Naive thymus-derived CD4-positive, alpha-beta T cell (primary cell): ENCODE measurements at regions not wholly inside any gene's neighbourhood (a gene's known extent, or its start where the extent isn't known, plus 50 kb on each side); places are given as distances from the start of the nearest gene placed in this dataset.

Experiments used
- ATAC-seq: fragments of 150-1000 bp; cut with Tn5 transposase; 2 replicates; pipeline ENCODE4 v1.10.0; 2021; ENCODE audit warnings: mild to moderate bottlenecking, moderate library complexity
- CTCF ChIA-PET: fragments of 350-600 bp; sonication (Branson Sonifier 250); formaldehyde crosslinking; loops from one replicate; lab custom pipeline; 2021; ENCODE audit warnings: antibody characterized with exemption; lab: Charles Lee
- POLR2A ChIA-PET: fragments of 350-600 bp; sonication (Branson Sonifier 250); formaldehyde crosslinking; loops from one replicate; lab custom pipeline; 2021; ENCODE audit warnings: antibody characterized with exemption, inconsistent platforms; lab: Charles Lee
- DNase-seq, 9 donors: peaks; one replicate each; pipeline versions ENCODE4 v3.0.0 to v3.0.0-alpha.2; 2020 to 2022; ENCODE audit warnings: mixed read lengths in 1 of 9
- H3K27ac ChIP-seq: one replicate; pipeline ENCODE4 v1.7.0; 2013; ENCODE audit warnings: mild to moderate bottlenecking, low read depth, low read length, moderate library complexity
- H3K27me3 ChIP-seq, 2 donors: one replicate each; pipeline ENCODE4 v1.7.0; 2013; ENCODE audit warnings: low read length in 2 of 2, mild to moderate bottlenecking in 2 of 2, moderate library complexity in 2 of 2; ENCODE audit not compliant: control insufficient read depth in 2 of 2, insufficient read depth in 2 of 2
- H3K36me3 ChIP-seq, 3 experiments: 1 replicate in 2 of 3; 2 replicates in 1 of 3; pipeline ENCODE4 v1.7.0; 2013; ENCODE audit warnings: low read length in 3 of 3, mild to moderate bottlenecking in 3 of 3, moderate library complexity in 1 of 3; ENCODE audit not compliant: insufficient read depth in 3 of 3, control insufficient read depth in 2 of 3
- H3K4me1 ChIP-seq, 2 donors: one replicate each; pipeline ENCODE4 v1.7.0; 2013; ENCODE audit warnings: low read length in 2 of 2, mild to moderate bottlenecking in 2 of 2, moderate library complexity in 1 of 2; ENCODE audit not compliant: control insufficient read depth in 2 of 2, insufficient read depth in 2 of 2
- H3K4me3 ChIP-seq: 2 replicates; pipeline ENCODE4 v1.7.0; 2013; ENCODE audit warnings: mild to moderate bottlenecking, low read length
- H3K9me3 ChIP-seq, 3 experiments: 1 replicate in 2 of 3; 2 replicates in 1 of 3; pipeline ENCODE4 v1.7.0; 2013; ENCODE audit warnings: low read length in 3 of 3; ENCODE audit not compliant: control insufficient read depth in 2 of 3
- H3K27ac Mint-ChIP-seq, 9 donors: one replicate each; pipeline ENCODE4 v1.8.0; 2020 to 2022; ENCODE audit warnings: mixed read lengths in 9 of 9, mild to moderate bottlenecking in 8 of 9, moderate library complexity in 5 of 9, inconsistent platforms in 2 of 9
- H3K27me3 Mint-ChIP-seq, 5 donors: one replicate each; pipeline ENCODE4 v1.8.0; 2021 to 2022; ENCODE audit warnings: mixed read lengths in 5 of 5, mild to moderate bottlenecking in 1 of 5
- H3K36me3 Mint-ChIP-seq, 5 donors: one replicate each; pipeline ENCODE4 v1.8.0; 2020 to 2022; ENCODE audit warnings: mixed read lengths in 5 of 5, mild to moderate bottlenecking in 3 of 5, inconsistent platforms in 1 of 5
- H3K4me1 Mint-ChIP-seq, 7 donors: one replicate each; pipeline ENCODE4 v1.8.0; 2020 to 2022; ENCODE audit warnings: mixed read lengths in 7 of 7, mild to moderate bottlenecking in 3 of 7, inconsistent platforms in 1 of 7
- H3K4me3 Mint-ChIP-seq, 10 donors: one replicate each; pipeline ENCODE4 v1.8.0; 2020 to 2022; ENCODE audit warnings: mild to moderate bottlenecking in 10 of 10, mixed read lengths in 10 of 10, moderate library complexity in 6 of 10, inconsistent platforms in 2 of 10
- H3K9me3 Mint-ChIP-seq, 11 donors: one replicate each; pipeline ENCODE4 v1.8.0; 2020 to 2022; ENCODE audit warnings: mixed read lengths in 11 of 11, mild to moderate bottlenecking in 4 of 11, inconsistent platforms in 1 of 11, moderate library complexity in 1 of 11
- intact Hi-C, 2 donors: fragments of 100-400 bp; cut with micrococcal nuclease; formaldehyde crosslinking; loops; one replicate each; pipeline ENCODE4 v1.15.1; 2023

DNA sequence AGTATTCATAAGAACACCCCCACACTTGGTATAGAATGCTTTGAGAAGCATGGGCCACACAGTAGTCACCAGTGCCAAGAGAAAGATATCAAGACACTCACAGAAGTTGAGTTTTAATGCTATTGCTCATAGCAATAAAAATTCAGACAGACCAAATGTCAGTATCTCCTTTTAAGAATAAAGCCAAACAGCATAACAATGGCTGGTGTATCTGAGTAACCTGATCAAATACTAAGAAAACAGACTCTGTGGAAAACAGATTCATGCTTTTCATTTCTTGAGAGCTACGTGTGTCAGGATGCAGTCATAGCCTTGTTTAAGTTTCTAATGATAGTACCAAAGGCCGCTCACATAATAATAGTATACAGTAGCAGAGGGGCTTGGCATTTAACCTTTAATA, 778.5 kb downstream of the MECOM start:
- H3K4me3 ChIP-seq: no peak overlapping the region
- POLR2A ChIA-PET: no interaction called here
- H3K36me3 ChIP-seq: no peaks in the 10 kb centered on the region
- H3K27me3 ChIP-seq: no peaks in the 10 kb centered on the region
- no peaks in the 10 kb centered on the region for H3K4me1 ChIP-seq
- no peaks in the 10 kb centered on the region for H3K9me3 ChIP-seq
- ATAC-seq: no peak
- H3K27ac ChIP-seq: no peak overlapping the region
- CTCF ChIA-PET: no interaction called here
- Mint-ChIP-seq H3K4me1 (no peaks in the 10 kb centered on the region), H3K36me3 (no peaks in the 10 kb centered on the region), H3K4me3 (no peak overlapping the region), H3K27me3 (no peaks in the 10 kb centered on the region), H3K9me3 (no peaks in the 10 kb centered on the region), H3K27ac (no peak overlapping the region)
- intact Hi-C loops: no loop called here
- DNase-seq: no peak

DNA sequence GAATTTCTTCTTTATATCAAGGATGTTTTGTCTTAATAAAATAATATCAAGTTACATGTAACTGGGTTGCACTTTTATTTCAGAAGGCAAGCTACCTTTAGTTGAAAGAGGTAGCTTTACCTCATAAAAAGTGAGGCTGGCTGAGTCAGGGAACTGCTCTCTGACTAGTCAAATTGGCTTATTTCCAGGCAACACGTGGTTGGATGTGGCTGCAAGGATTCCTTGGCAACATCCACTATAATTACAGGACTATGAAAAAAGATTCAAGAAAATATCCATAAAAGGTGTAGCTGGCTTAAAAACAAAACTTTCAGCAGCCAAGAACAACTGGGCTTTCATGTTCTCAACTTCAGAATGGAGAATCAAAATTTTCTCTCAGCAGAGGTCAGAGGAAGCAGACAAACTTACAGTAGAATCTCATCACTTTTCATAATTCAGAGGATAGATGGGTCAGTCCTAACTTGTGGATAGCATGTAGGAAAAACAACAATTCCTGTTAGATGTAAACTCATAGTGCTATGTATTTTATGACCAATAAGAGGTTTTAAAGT, 779.1 kb downstream of the MECOM start:
- H3K4me3 ChIP-seq: no peak overlapping the region
- no peaks in the 10 kb centered on the region for H3K9me3 ChIP-seq
- Mint-ChIP-seq H3K4me1 (no peaks in the 10 kb centered on the region), H3K4me3 (no peak overlapping the region), H3K36me3 (no peaks in the 10 kb centered on the region), H3K27ac (no peak overlapping the region), H3K9me3 (no peaks in the 10 kb centered on the region), H3K27me3 (no peaks in the 10 kb centered on the region)
- ATAC-seq (no peak), DNase-seq (no peak)
- H3K27me3 ChIP-seq: no peaks in the 10 kb centered on the region
- H3K4me1 ChIP-seq: no peaks in the 10 kb centered on the region
- no peaks in the 10 kb centered on the region for H3K36me3 ChIP-seq
- ChIA-PET CTCF (no interaction called here), POLR2A (interaction anchor here (0.5 kb wide), 1 partner anchor 956 kb away, joined by 3 read pairs; no protein-coding TSS in a partner anchor)
- intact Hi-C loops: no loop called here
- H3K27ac ChIP-seq: no peak overlapping the region

DNA sequence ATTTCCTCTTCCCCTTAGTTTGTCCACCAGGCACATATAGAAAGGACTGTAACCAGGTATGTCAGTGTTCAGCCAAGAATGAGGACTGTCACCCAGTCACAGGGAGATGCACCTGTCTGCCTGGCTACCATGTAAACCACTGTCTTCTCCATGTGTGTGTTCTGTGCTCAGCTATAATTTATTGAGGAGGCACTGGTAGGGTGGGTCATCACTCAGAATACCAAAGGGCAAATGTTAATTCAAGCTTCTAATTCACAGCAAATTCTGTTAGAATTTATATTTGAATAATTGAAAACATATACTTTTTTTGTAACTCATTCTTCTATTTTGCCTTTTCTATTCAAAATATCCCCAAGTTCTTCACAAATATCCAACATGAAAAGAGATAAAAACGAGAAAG, 780.4 kb downstream of the MECOM start:
- Mint-ChIP-seq H3K36me3 (no peaks in the 10 kb centered on the region), H3K27me3 (no peaks in the 10 kb centered on the region), H3K4me3 (no peak overlapping the region), H3K9me3 (no peaks in the 10 kb centered on the region), H3K27ac (no peak overlapping the region), H3K4me1 (no peaks in the 10 kb centered on the region)
- Histone ChIP-seq H3K4me1 (no peaks in the 10 kb centered on the region), H3K36me3 (no peaks in the 10 kb centered on the region), H3K9me3 (no peaks in the 10 kb centered on the region), H3K4me3 (no peak overlapping the region), H3K27ac (no peak overlapping the region), H3K27me3 (no peaks in the 10 kb centered on the region)
- ATAC-seq (no peak), DNase-seq (no peak)
- ChIA-PET CTCF (no interaction called here), POLR2A (no interaction called here)
- intact Hi-C loops: no loop called here

DNA sequence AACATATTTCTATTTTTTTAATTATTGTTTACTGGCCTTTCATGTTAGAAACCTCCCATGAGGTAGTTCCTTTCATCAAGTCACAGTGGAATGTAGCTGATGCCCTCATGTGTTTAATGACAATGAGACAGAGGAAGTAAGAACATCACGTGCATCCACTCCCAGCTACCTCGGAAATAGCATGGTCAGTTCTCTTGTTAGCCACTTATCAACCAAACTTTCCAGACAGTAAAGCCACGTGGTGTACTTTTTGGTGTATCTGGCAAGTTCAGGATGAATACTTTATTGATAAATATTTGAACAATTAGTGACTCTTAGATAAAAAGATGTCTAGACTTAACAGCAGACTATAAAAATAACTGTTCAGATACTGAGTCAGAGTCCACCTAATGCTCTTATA, 781.7 kb downstream of the MECOM start:
- H3K36me3 Mint-ChIP-seq: no peaks in the 10 kb centered on the region
- CTCF ChIA-PET: no interaction called here

DNA sequence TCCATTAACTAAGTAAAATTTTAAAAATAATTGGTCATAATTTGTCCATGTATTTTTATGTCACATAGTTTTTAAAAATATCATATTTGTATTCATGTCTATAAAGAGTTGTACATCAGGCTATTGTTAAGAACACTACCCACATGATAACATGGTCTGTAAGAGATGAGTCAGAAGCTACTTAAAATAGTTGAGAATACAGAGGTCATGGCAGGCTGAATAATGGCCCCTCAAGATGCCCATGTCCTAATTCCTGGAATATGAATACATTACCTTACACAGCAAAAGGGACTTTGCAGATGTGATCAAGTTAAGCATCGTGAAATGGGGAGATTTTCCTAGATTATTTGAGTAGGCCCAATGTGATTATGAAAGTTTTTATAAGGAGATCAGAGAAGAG, 782.9 kb upstream of the GOLIM4 start:
- H3K4me1 Mint-ChIP-seq: peaks cover 0 to 4% (median 0%) of the 10 kb centered on the region in 7 donors
- Histone ChIP-seq H3K9me3 (no peaks in the 10 kb centered on the region), H3K36me3 (no peaks in the 10 kb centered on the region), H3K27me3 (no peaks in the 10 kb centered on the region), H3K27ac (no peak overlapping the region), H3K4me1 (no peaks in the 10 kb centered on the region), H3K4me3 (no peak overlapping the region)
- no peak for DNase-seq
- no peak for ATAC-seq
- H3K9me3 Mint-ChIP-seq: no peaks in the 10 kb centered on the region
- H3K36me3 Mint-ChIP-seq: no peaks in the 10 kb centered on the region
- ChIA-PET CTCF (no interaction called here), POLR2A (no interaction called here)
- no peaks in the 10 kb centered on the region for H3K27me3 Mint-ChIP-seq
- no peak overlapping the region for H3K27ac Mint-ChIP-seq
- no peak overlapping the region for H3K4me3 Mint-ChIP-seq
- intact Hi-C loops: no loop called here

More for the DNA sequence above, 781.7 kb downstream of the MECOM start:
- Histone ChIP-seq H3K27ac (no peak overlapping the region), H3K27me3 (no peaks in the 10 kb centered on the region), H3K4me1 (no peaks in the 10 kb centered on the region), H3K4me3 (no peak overlapping the region), H3K9me3 (no peaks in the 10 kb centered on the region), H3K36me3 (no peaks in the 10 kb centered on the region)
- H3K9me3 Mint-ChIP-seq: no peaks in the 10 kb centered on the region
- no peak overlapping the region for H3K27ac Mint-ChIP-seq
- no peak for DNase-seq
- POLR2A ChIA-PET: no interaction called here
- no peak overlapping the region for H3K4me3 Mint-ChIP-seq
- no peak for ATAC-seq
- H3K4me1 Mint-ChIP-seq: no peaks in the 10 kb centered on the region
- intact Hi-C loops: no loop called here
- H3K27me3 Mint-ChIP-seq: no peaks in the 10 kb centered on the region

GRCh38 chr3:168877899-168878298, 782.2 kb upstream of the GOLIM4 start:
- ATAC-seq (no peak), DNase-seq (no peak)
- no peaks in the 10 kb centered on the region for H3K36me3 ChIP-seq
- POLR2A ChIA-PET: no interaction called here
- H3K27me3 ChIP-seq: no peaks in the 10 kb centered on the region
- Mint-ChIP-seq H3K27me3 (no peaks in the 10 kb centered on the region), H3K4me1 (peaks cover 0 to 4% (median 0%) of the 10 kb centered on the region in 7 donors), H3K4me3 (no peak overlapping the region), H3K36me3 (no peaks in the 10 kb centered on the region), H3K9me3 (no peaks in the 10 kb centered on the region), H3K27ac (no peak overlapping the region)
- no peak overlapping the region for H3K4me3 ChIP-seq
- H3K9me3 ChIP-seq: no peaks in the 10 kb centered on the region
- H3K4me1 ChIP-seq: no peaks in the 10 kb centered on the region
- intact Hi-C loops: no loop called here
- no peak overlapping the region for H3K27ac ChIP-seq
- CTCF ChIA-PET: no interaction called here

DNA sequence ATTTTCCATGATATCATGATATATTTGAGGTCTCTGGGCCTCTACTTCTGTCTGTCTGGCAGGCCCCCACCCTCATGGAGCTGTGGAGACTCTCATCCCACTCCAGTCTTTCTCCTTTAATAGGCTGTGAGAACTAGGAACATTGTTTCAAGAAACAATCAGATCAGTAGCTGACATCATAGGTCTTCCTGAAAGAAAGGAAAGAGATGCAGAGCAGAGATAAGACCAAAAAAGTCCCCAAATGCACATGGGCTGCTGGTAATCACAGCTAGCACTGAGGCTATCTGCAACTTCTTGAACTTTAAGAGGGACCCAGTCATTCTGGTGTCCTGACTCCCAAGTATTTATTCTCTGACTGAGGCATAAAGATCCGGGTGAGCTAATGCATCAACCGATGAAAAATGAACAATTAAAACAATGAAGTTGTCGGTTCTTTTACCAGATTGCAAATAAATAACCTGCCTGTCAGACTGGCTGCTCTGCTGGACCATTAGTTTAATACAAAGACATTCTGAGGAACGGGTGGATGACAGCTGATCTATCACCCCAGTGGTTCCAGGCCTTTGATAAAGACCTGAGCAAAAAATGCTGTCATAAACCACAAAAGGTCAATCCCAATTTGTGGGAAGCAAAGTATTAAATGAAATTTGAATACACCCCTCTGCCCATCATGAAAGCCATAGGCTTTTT, 780.8 kb upstream of the GOLIM4 start:
- Mint-ChIP-seq H3K36me3 (no peaks in the 10 kb centered on the region), H3K4me3 (no peak overlapping the region), H3K27ac (no peak overlapping the region), H3K9me3 (no peaks in the 10 kb centered on the region), H3K27me3 (no peaks in the 10 kb centered on the region), H3K4me1 (peaks cover 0 to 4% (median 0%) of the 10 kb centered on the region in 7 donors)
- intact Hi-C loops: no loop called here
- no peak overlapping the region for H3K27ac ChIP-seq
- no peaks in the 10 kb centered on the region for H3K36me3 ChIP-seq
- CTCF ChIA-PET: no interaction called here
- no peaks in the 10 kb centered on the region for H3K27me3 ChIP-seq
- no peaks in the 10 kb centered on the region for H3K9me3 ChIP-seq
- POLR2A ChIA-PET: no interaction called here
- DNase-seq: no peak
- H3K4me1 ChIP-seq: no peaks in the 10 kb centered on the region
- no peak overlapping the region for H3K4me3 ChIP-seq
- no peak for ATAC-seq
